Vagina (tissue), 2 donors: ENCODE measurements at regions not wholly inside any gene's neighbourhood (a gene's known extent, or its start where the extent isn't known, plus 50 kb on each side); places are given as distances from the start of the nearest gene placed in this dataset.

Source experiments
- DNase-seq, 2 donors: peaks; one replicate each; pipeline ENCODE4 v3.0.0-alpha.2; 2017; ENCODE audit errors: extremely low spot score in 2 of 2
- H3K27ac ChIP-seq: fragments of 200-600 bp; sonication (generic); one replicate; pipeline ENCODE4 v1.5.1; 2019
- H3K27me3 ChIP-seq: fragments of 200-600 bp; sonication (generic); one replicate; pipeline ENCODE4 v1.5.1; 2019
- H3K36me3 ChIP-seq, 2 donors: fragments of 200-600 bp; sonication (generic); one replicate each; pipeline ENCODE4 v1.5.1; 2017 to 2019
- H3K4me1 ChIP-seq: fragments of 200-600 bp; sonication (generic); one replicate; pipeline ENCODE4 v1.5.1; 2019
- H3K4me3 ChIP-seq, 2 donors: fragments of 200-600 bp; sonication (generic); 1 replicate in 1 of 2; 2 replicates in 1 of 2; pipeline ENCODE4 v1.5.1; 2016 to 2019
- H3K9me3 ChIP-seq: fragments of 200-600 bp; sonication (generic); one replicate; pipeline ENCODE4 v1.5.1; 2019
- POLR2A ChIP-seq, 2 donors: fragments of 450-650 bp; IDR thresholded peaks; one replicate each; pipeline ENCODE4 v1.6.1; 2017; ENCODE audit warnings: antibody characterized with exemption in 2 of 2, mild to moderate bottlenecking in 2 of 2, moderate library complexity in 2 of 2
- POLR2AphosphoS5 ChIP-seq, 2 donors: sonication (generic); formaldehyde crosslinking; IDR thresholded peaks; one replicate each; pipeline ENCODE4 v1.9.0; 2017; ENCODE audit warnings: antibody characterized with exemption in 2 of 2, mild to moderate bottlenecking in 2 of 2, low read depth in 1 of 2; ENCODE audit not compliant: insufficient read depth in 1 of 2
- intact Hi-C: fragments of 100-400 bp; cut with DNase I; formaldehyde crosslinking; loops from one replicate; pipeline ENCODE4 v1.15.1; 2023
- TF ChIP-seq, protein P1 (sequence below), 3 experiments: fragments of 450-650 bp in 2 of 3; fragments of 200-600 bp in 1 of 3; sonication (generic) in 1 of 3; IDR thresholded peaks; one replicate each; pipeline ENCODE4 v1.5.1; 2017 to 2019; ENCODE audit warnings: antibody characterized with exemption in 3 of 3, mild to moderate bottlenecking in 2 of 3, moderate library complexity in 2 of 3

DNA sequence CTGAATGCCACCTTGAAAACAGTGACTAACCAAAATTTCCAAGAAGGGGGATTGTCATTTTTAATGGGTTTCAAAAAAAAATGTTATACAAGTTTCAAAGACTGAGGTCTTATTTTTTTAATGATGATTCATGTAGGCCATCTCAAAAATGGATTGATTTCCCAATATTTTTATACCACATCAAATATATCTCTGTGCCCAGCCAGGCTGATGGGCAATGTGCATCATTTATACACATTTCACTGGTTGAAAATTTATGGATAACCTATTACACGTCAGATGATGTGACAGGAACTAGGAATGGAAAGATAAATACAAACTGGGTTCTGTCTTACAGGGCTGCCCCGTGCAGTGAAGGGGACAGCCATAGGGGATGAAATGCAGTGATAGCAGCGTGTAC is 112.7 kb upstream of the TMPO start:
- no peak overlapping the region for H3K4me3 ChIP-seq
- no peaks in the 10 kb centered on the region for H3K4me1 ChIP-seq
- no peak for DNase-seq
- intact Hi-C loops = no loop called here
- no peak for TF ChIP-seq POLR2AphosphoS5 (IDR thresholded peaks at IDR 0.05; ENCODE audit: insufficient read depth in 1 of 2, low read depth in 1 of 2)
- TF ChIP-seq, protein P1, sequence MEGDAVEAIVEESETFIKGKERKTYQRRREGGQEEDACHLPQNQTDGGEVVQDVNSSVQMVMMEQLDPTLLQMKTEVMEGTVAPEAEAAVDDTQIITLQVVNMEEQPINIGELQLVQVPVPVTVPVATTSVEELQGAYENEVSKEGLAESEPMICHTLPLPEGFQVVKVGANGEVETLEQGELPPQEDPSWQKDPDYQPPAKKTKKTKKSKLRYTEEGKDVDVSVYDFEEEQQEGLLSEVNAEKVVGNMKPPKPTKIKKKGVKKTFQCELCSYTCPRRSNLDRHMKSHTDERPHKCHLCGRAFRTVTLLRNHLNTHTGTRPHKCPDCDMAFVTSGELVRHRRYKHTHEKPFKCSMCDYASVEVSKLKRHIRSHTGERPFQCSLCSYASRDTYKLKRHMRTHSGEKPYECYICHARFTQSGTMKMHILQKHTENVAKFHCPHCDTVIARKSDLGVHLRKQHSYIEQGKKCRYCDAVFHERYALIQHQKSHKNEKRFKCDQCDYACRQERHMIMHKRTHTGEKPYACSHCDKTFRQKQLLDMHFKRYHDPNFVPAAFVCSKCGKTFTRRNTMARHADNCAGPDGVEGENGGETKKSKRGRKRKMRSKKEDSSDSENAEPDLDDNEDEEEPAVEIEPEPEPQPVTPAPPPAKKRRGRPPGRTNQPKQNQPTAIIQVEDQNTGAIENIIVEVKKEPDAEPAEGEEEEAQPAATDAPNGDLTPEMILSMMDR (IDR thresholded peaks at IDR 0.05) = no peak
- no peak for TF ChIP-seq POLR2A (IDR thresholded peaks at IDR 0.05)
- H3K9me3 ChIP-seq = no peaks in the 10 kb centered on the region
- no peaks in the 10 kb centered on the region for H3K27me3 ChIP-seq
- no peak overlapping the region for H3K27ac ChIP-seq
- no peaks in the 10 kb centered on the region for H3K36me3 ChIP-seq

DNA sequence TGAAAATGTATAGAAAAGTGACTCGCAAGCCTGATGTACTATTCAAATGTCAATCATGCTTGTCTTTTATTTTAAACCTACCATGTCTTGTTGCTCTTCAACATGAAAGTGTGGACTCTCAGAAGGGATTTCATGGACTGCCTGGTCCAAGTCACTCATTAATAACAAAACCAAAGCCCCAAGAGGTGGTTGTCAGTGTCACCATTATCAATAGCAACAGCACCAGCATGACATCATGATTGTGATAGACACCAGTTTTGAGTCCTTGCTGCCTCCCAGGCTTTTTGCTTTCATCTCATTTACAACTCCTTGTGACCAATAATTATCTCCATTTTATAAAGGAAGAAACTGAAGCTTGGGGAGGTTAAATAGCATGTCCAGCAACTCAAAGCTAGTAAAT is 112.0 kb upstream of the TMPO start:
- H3K4me1 ChIP-seq = no peaks in the 10 kb centered on the region
- intact Hi-C loops = no loop called here
- TF ChIP-seq POLR2AphosphoS5 (IDR thresholded peaks at IDR 0.05; ENCODE audit: insufficient read depth in 1 of 2, low read depth in 1 of 2) = no peak
- TF ChIP-seq POLR2A (IDR thresholded peaks at IDR 0.05) = no peak
- TF ChIP-seq, protein P1 (IDR thresholded peaks at IDR 0.05) = no peak
- no peaks in the 10 kb centered on the region for H3K27me3 ChIP-seq
- H3K36me3 ChIP-seq = no peaks in the 10 kb centered on the region
- no peak overlapping the region for H3K4me3 ChIP-seq
- no peak for DNase-seq
- no peak overlapping the region for H3K27ac ChIP-seq
- H3K9me3 ChIP-seq = no peaks in the 10 kb centered on the region

DNA sequence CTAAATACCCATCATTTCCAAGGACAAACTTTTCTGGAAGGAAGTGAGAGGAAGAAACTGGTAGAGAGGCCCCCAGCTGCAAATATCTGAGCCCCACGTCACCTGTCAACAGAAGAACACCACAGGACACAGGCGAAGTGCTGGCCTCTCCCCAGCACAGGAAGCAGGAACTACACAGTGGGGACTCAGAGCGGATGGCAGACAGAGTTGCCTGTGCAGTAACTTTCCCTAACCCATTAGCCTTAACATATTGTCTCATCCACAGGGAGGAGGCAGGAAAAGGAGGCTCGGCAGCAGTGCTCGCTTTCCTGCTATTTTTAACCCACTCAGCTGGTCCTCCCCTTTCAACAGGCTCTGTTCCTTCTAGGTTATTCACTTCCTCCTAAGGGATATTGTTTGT is 111.5 kb upstream of the TMPO start:
- Histone ChIP-seq H3K27ac (no peak overlapping the region), H3K4me3 (no peak overlapping the region), H3K27me3 (no peaks in the 10 kb centered on the region), H3K4me1 (no peaks in the 10 kb centered on the region), H3K9me3 (no peaks in the 10 kb centered on the region), H3K36me3 (no peaks in the 10 kb centered on the region)
- intact Hi-C loops = no loop called here
- TF ChIP-seq, protein P1 (IDR thresholded peaks at IDR 0.05) = no peak
- TF ChIP-seq POLR2A (IDR thresholded peaks at IDR 0.05) (no peak), POLR2AphosphoS5 (IDR thresholded peaks at IDR 0.05; ENCODE audit: insufficient read depth in 1 of 2, low read depth in 1 of 2) (no peak)
- DNase-seq = no peak

DNA sequence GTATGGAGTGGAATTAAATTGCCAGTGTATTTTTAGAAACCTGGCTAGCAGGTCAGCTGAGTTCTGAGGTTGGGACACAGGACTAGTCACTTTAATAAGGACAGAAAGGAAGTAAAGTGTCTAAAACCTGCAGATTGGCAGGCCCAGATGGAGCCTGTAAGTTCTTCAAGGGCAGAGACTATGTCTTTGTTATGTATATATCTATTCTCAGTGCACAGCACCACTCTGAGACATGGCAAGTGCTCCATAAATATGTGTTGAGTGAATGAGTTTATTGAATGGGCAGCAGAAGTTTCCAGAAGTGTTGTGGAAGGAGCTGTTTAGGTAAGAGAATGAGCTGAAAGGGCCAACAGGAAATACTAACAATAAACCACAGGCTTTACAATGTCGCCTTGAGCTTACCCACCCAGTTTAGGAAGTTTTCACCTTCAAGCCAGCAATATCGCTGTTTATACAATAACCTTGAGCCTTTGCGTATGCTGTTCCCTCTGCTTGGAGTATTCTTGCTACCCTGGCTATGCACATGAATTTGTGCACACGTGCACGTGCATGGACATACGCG is 109.5 kb upstream of the TMPO start:
- Histone ChIP-seq H3K36me3 (no peaks in the 10 kb centered on the region), H3K4me3 (no peak overlapping the region), H3K27ac (no peak overlapping the region), H3K4me1 (no peaks in the 10 kb centered on the region), H3K27me3 (no peaks in the 10 kb centered on the region), H3K9me3 (no peaks in the 10 kb centered on the region)
- TF ChIP-seq, protein P1 (IDR thresholded peaks at IDR 0.05) = no peak
- TF ChIP-seq POLR2A (IDR thresholded peaks at IDR 0.05) (no peak), POLR2AphosphoS5 (IDR thresholded peaks at IDR 0.05; ENCODE audit: insufficient read depth in 1 of 2, low read depth in 1 of 2) (no peak)
- intact Hi-C loops = no loop called here
- no peak for DNase-seq

DNA sequence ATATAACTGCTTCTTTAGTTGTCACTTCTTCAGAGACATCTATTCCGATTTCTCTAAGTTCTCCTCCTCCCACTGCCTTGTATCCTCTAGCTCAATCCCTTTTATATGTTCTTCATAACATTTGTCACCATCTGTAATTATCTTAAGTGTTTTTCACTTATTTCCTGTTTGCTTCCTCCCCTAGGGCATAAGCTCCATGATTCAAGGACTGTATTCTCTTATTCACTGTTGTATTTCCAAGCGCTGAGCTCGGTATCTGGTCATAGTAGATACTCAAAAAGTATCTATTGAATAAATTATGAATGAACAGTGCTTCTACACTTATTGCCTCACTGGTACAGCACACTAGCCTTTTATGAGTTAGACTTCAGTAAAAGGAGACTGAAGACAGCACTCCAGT is 109.0 kb upstream of the TMPO start:
- H3K36me3 ChIP-seq = no peaks in the 10 kb centered on the region
- H3K9me3 ChIP-seq = no peaks in the 10 kb centered on the region
- H3K4me3 ChIP-seq = no peak overlapping the region
- H3K4me1 ChIP-seq = no peaks in the 10 kb centered on the region
- no peak for DNase-seq
- TF ChIP-seq POLR2AphosphoS5 (IDR thresholded peaks at IDR 0.05; ENCODE audit: insufficient read depth in 1 of 2, low read depth in 1 of 2) = no peak
- TF ChIP-seq, protein P1 (IDR thresholded peaks at IDR 0.05) = no peak
- no peak for TF ChIP-seq POLR2A (IDR thresholded peaks at IDR 0.05)
- H3K27ac ChIP-seq = no peak overlapping the region
- no peaks in the 10 kb centered on the region for H3K27me3 ChIP-seq
- intact Hi-C loops = no loop called here
